CD4-positive, alpha-beta T cell treated with Interleukin-17A for 1 hour (primary cell): ENCODE measurements at regions not wholly inside any gene's neighbourhood (a gene's known extent, or its start where the extent isn't known, plus 50 kb on each side); places are given as distances from the start of the nearest gene placed in this dataset.

Source experiments
- DNase-seq: peaks from one replicate; pipeline ENCODE4 v3.0.0-alpha.2; 2020

DNA sequence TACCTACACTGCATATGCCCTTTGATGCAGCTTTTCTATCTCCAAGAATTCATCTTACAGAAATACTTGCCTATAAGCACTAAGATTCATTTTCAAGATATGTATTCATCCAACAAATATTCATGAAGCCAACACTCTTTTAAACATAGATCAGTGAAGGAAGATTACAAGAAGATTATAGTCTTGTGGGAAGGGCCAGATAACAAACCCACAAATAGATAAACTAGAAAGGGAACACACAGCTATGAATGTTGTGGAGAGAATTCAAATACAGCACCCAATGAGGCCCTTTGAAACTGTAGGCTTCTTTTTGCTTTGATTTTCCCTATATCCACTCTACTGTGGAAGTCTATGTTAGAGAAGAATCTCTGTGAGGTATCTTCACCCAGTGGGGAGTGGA, 186.7 kb upstream of the RBMS1 start:
- no peak for DNase-seq

DNA sequence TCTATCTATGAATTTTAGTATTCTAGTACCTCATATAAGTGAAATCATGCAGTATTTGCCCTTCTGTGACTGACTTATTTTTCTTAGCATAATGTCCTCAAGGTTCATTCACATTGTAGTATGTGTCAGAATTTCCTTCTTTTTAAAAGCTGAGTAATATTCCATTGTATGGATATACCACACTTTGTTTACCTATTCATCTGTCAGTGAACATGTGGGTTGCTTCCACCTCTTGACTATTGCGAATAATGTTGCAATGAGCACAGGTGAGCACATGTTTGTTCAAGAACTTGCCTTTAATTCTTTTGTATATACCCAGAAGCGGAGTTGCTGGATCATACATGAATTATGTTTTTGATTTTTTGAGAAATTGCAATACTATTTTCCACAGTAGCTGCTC, 187.4 kb upstream of the RBMS1 start:
- no peak for DNase-seq

DNA sequence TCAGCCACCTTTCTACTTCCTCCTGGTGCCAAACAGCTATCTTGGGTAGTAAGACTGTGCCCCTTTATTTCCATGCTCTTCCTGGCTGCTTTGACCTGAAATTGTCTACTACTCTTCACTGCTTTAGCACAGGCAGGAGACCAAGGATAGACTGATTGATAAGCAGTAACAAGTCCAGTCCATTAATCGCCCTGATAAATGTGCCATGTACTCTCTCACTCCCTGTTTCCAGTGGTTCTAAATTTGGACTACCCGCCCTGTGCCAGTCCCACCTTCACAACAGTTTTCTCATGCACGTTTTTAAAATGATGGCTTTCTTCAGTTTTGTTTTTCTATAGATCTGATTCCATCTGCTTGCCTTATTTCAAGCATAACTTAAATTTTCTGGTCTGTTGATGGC, 189.6 kb upstream of the RBMS1 start:
- no peak for DNase-seq

DNA sequence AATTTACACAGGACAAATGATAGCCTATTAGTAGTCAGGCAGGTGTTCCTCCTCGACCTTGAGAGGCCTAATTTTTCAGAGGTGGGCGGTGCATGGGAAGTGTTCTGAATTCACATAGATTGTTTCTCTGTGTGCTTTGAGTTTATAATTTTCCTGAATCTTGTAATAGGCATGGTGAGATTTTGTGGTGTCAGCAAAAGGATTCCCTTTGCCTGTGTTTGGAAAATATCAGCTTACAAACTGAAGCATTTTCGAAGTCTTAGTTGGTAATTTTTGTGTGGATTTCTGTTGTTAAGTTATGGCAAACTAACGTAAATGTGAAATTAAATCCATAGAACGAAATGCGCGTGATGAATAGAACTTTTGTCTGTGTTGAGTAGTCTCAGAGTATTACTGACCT, 194.0 kb upstream of the RBMS1 start:
- DNase-seq = no peak

DNA sequence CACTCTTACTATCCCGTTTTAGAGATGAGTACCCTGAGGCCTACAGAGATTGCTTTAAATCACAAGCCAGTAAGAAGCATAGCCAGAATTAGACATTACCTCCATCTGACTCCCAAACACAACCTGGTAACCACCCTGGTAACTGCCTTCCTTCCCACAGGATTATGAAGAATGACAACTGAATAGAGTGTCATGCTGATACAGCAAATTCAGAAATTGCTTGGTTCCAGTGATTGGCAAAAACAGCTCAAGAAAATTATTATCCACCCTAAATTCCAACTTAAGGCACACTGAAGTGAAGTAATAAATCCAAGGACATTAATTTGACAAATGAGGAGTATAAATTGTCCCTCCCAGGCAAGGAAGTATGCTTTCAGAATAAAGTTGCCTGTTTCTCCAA, 195.8 kb upstream of the RBMS1 start:
- no peak for DNase-seq

DNA sequence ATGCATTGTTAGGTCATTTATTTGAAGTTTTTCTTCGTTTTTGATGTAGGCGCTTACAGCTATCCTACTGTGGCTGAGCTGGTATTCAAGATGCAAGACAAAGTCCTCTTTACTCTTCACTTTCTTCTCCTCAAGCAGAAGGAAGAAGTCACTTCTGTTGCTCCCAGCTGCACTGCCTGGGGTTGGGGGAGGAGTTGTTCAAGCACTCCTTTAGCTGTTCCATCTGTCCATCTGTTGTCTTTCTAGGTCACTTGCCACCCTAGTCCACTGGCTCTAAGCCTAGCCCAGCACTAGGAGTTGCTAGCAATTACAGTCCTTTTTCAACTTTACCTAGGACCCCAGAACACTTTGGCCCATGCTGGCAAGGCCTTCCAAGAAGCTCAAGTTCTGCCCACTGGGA, 200.6 kb upstream of the RBMS1 start:
- no peak for DNase-seq

DNA sequence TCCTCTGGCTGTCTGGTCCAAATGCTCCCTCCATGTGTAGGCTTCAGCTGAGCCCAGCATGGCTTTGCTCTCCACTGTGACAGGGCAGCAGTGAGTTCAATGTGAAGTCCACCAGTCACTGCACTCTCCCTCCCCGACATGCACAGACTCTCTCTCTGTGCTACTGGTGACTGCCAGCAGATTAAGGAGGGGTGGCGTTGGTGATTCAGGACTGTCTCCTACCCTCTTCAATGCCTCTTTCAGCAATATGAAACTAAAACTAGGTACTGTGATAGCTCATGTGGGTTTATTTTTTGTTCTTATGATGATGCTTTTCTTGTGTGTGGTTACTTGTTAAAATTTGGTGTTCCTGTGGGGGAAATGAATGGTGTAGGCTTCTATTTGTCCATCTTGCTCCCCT, 201.0 kb upstream of the RBMS1 start:
- DNase-seq = no peak

DNA sequence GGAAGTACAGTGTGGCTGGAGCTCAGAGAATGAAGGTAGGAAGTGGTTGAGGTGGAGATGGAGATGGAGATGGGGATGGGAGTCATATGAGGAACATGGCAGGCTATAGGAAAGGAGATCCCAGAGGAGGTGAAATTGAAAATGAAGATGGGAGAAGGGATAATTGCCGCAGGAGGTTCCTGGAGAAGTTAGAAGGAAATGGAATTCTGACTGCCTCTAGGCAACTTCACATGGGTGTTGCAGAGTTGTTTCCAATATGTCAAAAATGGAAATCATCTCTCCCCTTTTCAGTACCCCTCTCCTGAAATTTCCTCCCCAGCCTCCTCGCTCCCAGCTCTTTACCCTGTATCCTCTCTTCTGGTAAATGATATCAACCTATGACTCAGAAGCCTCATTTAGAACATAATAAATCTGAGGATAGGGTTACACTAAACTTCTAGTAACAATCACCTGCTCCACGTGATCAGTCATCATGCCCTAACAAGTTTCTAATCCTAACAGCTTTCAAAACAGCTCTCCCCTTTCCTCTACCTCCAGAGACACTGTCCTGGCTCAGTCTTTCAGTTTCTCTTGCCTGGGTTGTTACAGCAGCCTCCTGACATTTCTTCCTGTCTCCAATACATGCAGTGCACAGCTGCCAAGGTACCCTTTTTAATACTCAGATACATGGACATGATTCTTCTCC, 201.9 kb upstream of the RBMS1 start:
- DNase-seq = no peak

DNA sequence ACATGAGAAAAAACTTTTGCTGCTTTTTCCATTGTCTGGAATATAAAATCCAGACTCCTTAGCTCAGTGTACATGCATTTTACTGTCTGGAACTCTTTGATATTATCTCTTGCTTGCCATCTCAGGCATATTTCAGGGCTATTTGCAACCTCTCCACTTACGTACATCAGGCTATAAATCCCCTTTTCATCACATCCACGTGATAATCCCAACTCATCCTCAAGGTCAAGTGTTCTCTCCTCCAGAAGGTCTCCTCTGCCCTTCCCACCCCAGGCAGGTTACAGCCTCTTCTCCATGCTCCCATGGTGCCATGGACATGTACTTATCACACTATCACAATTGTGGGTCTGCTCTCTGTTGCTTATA, 202.5 kb upstream of the RBMS1 start:
- no peak for DNase-seq

DNA sequence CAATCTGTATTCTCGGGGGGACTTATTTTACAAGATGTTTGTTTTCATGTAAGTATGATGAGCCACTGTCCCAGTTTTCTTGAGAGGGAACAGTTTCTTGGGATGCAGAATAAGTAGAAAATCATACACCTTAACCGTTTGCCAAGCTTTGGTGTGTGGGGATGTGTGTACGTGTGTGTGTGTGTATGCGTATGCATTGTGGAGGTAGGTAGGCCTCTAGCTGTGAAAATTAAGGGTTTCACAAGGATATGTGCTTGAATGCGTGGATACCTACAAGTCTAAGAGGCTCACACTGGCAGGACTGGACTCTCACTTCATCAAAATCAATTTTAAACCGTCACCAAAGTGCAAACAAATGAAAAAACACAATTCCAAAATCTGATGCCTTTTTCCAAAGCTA, 204.2 kb upstream of the RBMS1 start:
- DNase-seq = no peak

DNA sequence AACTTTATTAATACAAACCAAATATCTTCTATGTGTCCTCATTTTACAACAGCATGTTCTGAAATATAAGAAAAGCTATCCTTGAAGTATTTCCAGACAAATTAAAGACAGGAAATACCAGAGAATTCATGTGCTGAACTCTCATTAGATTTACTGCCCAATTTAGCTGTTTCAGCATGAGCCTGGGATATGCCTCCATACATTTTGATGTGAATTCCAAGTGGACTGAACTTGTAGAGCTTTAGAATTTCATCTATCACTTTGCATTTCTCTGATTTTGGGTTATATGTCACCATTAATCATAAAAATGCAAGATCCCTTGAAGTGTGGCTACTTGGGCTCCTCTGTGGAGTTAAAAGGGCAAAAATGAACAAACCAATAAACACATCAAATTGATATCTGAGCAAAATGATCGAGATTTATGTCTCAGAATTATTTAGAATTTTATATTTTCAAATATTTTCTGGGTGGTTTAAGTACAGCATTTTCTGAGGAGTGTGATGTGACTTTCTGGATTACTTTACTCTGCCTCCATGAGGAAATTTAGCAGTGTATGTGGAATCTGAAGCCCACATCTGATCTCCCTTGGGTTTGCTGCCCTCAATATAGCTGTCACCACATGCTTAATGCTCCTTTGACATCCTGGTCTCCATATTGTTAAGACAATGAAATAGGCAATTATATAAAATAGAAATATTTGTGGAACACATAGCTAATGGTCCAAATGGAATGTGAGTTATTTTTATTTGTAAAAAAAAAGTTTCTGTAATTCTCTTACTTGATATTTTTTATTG, 206.6 kb upstream of the RBMS1 start:
- DNase-seq = no peak

DNA sequence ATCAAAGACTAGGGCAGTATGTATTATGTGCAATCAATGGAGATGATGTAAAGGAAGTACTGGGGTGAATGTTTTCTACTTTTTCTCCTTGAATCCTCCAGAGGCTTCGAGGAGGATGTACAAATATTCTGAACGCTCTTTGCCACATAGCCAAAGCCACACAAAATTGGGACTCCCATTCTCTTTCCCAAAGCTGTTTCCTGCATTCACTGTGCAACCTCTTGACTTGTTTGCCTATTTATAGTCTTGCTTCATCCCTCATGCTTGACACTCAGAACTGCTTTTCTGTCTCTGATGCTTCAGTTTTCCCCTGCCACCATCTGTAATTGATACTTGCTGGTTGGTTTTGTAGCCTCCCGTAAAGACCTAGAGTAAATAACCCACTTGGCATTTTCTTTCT, 208.2 kb upstream of the RBMS1 start:
- no peak for DNase-seq

DNA sequence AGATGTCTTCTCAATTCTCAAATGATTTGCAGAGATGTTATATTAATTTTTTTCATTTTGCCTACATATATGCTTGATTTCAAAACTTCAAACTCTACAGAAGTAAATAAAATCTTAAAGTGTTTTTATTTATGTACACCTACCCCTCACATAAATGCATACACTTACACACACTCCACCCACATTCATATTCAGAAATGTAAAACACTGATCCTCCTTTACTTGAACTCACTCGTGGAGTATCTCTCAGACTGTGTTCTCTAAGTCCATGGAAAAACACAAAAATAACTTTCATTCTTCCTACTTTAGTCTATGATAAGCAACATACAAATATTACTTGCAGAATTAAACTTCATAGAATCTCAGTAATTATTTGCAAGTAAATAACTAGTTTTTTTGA, 209.1 kb upstream of the RBMS1 start:
- no peak for DNase-seq

DNA sequence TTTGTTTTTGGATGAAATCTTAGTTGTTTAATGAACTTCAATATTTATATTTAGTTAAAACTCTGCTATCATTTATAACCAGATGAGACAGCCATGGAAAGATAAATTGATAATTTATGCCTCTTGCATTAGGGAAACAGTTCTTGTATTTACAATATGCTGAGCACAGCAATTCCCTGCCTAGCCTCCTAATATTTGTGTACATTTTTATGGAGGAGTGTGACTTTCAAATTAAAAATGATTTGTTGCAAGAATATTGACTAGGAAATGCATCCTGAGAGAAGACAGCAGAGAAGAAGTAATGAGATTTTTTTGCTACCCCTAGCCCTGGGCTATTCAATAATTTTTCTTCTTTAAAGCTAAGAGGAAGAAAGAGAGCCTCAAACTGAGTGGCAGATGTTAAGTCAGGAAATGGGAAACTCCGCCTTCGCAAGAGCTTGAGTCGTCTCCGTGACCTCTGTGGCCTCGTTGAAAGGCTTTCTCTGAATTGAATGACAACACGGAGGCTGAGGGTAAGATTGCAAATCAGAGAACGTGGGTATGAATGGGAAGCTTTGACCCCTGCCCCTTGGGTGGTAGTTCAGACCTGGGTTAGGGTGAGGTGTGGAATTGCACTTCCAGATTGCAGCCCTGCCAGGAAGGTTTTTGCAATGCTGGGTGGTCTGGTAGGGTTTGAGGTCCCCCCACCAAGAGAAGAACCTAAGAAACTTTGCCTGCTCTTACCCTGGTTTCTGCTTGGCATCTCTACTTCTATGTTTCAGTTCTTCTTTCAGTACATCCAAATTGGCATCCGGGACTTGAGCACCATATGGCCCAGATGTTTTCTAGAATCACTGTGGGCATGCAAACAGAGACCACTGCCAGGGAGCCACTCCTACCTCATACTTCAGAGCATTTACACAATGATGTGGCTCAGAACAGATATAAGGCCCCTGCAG, 210.3 kb upstream of the RBMS1 start:
- DNase-seq = peak; percentile 17

DNA sequence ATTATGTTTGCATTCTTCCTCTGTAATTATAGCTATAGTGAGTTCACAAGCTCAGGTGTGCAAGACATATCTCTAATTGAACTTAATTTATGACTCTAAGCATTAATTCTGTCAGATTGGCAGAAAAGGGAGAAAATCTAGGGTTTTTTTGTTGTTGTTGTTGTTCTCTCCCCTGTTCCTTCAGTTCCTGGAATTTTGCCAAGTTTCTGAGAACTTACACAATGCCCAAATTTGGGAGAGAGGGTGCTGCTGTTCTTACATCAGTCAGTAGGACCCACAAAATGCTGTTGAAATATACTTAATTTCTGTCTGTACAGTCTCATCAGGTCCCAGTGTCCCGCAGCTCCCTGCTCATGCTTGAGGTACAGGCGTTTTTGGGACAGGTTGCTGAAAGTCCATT, 221.8 kb upstream of the RBMS1 start:
- DNase-seq = no peak

DNA sequence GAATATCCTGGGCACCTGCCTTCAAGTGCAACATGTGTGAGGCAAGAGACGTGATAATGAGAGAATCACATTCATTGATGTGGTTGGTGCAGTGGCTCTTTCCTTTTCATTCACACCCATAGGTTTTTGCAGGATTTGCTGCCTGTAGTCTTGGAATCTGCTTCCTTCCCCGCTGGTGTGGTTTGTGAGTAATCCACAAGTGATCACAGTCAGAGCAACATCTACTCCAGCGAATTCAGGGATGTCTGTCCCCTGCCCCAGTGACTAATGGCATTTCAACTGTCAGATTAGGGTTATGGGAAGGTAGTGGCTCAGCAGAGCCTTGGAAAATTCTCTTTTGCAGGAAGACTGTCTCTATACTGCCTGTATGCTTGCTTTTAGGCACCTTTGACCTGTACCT, 225.5 kb upstream of the RBMS1 start:
- DNase-seq = no peak

DNA sequence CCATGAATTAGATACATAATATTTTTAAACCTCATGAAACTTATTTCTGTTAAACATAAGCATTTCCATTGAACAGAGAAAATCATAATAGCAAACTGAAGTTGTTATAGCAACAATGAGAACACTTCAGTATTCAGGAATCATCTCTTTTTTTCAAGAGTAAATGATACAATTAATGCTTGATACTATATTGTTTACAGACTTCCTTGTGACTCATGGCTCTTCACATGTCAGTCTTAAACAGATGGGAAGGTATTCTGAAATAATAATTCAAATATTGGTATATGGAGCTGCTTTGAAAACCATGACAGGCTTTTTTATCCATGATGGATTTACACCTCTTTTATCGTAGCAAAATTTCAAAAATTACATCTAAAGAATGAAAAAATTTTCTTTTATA, 226.5 kb upstream of the RBMS1 start:
- DNase-seq = no peak

DNA sequence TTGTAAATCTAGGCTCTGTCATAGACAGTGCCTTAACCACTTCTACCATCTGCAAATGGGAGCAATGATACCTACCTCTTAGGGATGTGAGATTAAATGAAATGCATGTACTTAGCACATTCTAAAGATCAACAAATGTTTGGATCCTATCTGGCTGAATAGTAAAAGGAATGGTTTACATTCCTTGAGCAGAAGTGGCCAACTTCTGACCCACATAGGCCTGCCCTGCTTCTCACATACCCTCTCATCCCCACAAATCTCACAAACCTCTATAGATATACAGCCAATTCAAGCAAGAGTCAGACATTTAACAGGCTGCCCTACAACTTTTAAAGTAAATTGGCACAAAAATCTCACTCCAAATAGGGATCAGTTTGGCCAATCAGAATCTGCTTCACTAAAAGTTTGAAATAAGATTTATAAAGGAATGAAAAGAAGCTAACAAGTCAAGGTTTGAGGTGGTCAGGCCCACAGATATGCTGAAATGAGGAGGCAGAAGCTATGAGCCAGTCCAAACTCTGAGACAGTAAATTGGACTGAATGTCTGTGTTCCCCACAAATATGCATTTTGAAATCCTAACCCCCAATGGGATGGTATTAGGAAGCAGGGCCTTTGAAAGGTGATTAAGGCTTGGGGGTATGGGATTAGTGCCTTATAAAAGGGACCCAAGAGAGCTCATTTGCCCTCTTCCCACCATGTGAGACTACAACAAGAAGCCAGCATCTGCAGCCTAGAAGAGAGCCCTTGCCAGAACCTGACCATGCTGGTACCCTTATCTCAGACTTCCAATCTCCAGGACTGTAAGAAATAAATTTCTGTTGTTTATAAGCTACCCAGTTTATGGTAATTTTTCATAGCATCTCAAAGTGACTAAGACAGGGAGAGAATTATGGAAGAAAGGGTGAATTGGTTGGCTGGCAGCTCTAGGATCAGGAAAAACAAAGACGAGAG, 227.8 kb upstream of the RBMS1 start:
- DNase-seq = no peak

DNA sequence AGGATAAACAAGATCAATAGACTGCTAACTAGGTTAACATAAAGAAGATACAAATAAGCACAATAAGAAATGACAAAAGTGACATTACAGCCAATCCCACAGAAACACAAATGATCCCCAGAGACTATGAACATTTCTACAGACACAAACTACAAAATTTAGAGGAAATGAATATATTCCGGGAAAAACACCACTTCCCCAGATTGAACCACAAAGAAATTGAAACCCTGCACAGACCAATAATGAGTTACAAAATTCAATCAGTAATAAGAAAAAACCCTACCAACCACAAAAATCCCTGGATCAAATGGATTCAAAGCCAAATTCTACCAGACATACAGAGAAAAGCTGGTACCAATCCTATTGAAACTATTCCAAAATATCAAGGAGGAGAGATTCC, 232.4 kb upstream of the RBMS1 start:
- no peak for DNase-seq

DNA sequence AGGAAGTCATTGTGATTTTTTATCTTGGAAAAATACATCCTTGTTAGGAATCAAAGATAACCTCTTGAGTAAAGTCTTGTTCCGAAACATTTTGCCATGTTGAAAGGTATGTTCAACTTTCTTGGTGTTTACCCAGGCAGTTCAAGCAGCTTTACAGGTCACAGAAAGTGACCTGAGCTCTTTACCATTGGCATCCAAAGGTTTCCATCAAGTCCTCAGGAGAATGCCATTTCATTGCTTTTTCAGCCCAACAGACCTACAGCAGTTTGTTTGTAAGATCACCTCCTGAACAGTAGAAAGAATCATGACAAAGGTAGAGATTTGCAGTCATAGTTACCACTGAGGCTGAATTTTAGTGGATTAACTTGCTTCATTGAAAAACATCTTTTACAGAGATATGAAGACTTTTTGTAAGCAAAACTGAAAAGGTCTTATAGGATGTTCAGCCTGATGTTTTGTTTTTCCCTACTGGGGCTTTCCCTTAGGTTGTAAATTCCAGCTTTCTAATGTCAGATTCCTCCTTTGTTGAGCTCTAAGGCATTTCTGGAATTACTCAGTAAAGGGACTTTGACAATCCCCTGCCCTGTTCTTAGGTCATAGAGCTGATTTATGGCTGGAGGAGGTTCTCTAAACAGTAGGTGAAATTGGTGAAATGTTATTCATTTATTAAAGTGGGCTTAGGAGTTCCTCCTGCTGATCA, 236.8 kb upstream of the RBMS1 start:
- DNase-seq = no peak

DNA sequence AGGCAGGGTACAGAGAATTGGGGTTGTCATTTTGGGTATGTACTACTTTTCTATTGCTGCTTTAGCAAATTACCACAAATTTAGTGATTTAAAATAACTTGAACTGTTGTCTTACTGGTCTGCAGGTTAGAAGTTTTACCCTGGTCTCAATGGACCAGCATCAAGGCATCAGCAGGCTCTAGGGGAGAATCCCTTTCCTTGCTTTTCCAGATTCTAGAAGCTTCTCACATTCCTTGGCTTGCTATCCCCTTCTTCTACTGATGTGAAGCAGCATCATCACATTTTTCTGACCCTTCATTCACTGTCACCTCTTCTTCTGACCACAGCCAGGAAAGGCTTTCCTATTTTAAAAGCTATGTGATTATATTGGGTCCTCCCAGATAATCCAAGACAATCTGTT, 237.8 kb upstream of the RBMS1 start:
- no peak for DNase-seq

DNA sequence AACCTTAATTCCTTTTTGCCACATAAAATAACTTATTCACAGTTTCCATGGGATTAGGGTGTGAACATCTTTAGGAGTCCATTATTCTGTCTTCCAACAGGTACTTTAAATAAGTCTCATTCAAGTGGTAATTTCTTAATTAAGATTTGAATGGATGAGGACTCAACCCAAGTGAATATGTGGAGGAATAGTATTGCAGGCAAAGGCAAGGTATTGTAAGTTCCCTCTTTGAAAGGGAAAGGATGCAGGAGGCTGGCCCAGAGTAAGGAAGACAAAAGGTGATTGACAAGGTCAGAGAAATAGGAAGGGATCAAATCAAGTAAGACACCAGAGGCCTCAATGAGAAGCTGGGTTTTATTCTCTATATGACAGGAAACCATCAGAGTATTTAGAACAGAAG, 238.2 kb upstream of the RBMS1 start:
- DNase-seq = no peak
